GM10248 (cell line): ENCODE measurements at regions not wholly inside any gene's neighbourhood (a gene's known extent, or its start where the extent isn't known, plus 50 kb on each side); places are given as distances from the start of the nearest gene placed in this dataset.

Source experiments
- CTCF ChIA-PET: fragments of 300-600 bp; sonication (Branson Sonifier 250); formaldehyde crosslinking; extraction: SDS; loops from one replicate; lab custom pipeline; 2021; ENCODE audit warnings: antibody characterized with exemption; lab: Yijun Ruan, JAX
- POLR2A ChIA-PET: fragments of 350-650 bp; sonication (Branson Sonifier 250); formaldehyde crosslinking; extraction: SDS; loops from one replicate; lab custom pipeline; 2020; ENCODE audit warnings: antibody characterized with exemption; lab: Yijun Ruan, JAX
- DNase-seq: peaks from one replicate; pipeline ENCODE4 v3.0.0; 2012; ENCODE audit errors: extremely low spot score
- TF ChIP-seq, protein P1 (sequence below): IDR thresholded peaks from 2 replicates; pipeline ENCODE4 v1.5.1; 2012; ENCODE audit warnings: mild to moderate bottlenecking, low read depth; ENCODE audit errors: extremely low read depth, missing control alignments, control extremely low read depth

GRCh38 chr18:39764873-39765272, 2190.2 kb upstream of the PIK3C3 start:
- TF ChIP-seq, protein P1, sequence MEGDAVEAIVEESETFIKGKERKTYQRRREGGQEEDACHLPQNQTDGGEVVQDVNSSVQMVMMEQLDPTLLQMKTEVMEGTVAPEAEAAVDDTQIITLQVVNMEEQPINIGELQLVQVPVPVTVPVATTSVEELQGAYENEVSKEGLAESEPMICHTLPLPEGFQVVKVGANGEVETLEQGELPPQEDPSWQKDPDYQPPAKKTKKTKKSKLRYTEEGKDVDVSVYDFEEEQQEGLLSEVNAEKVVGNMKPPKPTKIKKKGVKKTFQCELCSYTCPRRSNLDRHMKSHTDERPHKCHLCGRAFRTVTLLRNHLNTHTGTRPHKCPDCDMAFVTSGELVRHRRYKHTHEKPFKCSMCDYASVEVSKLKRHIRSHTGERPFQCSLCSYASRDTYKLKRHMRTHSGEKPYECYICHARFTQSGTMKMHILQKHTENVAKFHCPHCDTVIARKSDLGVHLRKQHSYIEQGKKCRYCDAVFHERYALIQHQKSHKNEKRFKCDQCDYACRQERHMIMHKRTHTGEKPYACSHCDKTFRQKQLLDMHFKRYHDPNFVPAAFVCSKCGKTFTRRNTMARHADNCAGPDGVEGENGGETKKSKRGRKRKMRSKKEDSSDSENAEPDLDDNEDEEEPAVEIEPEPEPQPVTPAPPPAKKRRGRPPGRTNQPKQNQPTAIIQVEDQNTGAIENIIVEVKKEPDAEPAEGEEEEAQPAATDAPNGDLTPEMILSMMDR = no peak
- ChIA-PET CTCF (no interaction called here), POLR2A (no interaction called here)
- no peak for DNase-seq

DNA sequence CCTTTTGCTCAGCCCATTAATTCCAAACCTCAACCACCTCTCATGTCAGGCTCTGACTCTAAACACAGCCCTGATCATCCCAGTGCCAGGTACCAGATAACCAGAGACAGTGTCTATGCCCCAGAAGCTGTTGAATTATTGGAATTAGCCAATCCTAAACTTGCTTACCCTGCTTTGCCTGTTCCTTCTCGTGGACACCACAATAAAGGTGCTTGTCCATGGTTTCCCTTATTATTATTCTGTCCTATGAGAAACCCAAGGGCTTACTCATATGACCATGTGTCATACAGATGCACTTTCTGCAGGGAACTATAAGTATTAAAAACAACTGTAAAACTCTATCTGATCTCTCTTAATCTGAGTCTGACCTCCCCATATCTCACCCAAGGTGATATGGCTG, 2193.8 kb upstream of the PIK3C3 start:
- ChIA-PET POLR2A (no interaction called here), CTCF (no interaction called here)
- TF ChIP-seq, protein P1 = no peak
- DNase-seq = no peak

DNA sequence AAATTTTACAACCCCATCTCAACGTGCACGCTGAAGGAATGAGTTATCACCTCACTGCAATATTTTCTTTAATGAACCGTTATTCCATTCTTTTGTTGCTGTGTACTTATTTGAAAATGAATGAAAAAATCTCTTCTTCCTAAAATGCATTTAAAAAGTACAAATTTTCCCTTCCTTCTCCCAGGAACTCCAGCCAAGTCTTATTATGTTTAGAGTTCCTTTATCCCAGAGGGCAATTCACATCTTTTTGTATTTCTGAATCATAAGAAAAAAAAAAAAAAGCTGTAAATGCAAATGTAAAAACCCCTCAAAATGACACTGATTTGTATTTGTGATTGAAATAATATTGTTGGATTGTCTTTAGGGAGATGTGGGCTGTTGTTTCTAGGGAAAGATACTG, 2194.3 kb upstream of the CELF4 start:
- POLR2A ChIA-PET = no interaction called here

DNA sequence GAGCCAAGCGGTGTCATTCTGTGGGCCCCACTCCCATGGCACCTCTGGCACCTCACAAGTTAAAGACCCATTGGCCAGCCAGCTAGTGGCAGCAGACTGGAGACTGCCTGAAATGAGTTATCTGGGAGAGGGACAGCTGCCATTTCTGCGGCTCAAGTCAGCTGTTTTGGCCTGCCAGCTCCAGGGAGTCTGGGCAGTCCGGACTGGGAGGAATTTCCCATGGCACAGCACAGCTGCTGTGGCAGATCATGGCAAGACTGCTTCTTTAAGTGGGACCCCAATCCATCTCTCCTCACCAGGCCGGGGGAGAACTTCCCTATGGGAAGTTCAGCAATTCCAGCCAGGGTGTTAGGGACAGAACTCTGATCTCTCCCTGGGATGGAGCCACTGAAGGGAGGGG, 2187.6 kb upstream of the CELF4 start:
- TF ChIP-seq, protein P1 = no peak
- ChIA-PET POLR2A (no interaction called here), CTCF (no interaction called here)
- no peak for DNase-seq

More for the DNA sequence above, 2194.3 kb upstream of the CELF4 start:
- DNase-seq = no peak
- TF ChIP-seq, protein P1 = no peak
- CTCF ChIA-PET = no interaction called here

DNA sequence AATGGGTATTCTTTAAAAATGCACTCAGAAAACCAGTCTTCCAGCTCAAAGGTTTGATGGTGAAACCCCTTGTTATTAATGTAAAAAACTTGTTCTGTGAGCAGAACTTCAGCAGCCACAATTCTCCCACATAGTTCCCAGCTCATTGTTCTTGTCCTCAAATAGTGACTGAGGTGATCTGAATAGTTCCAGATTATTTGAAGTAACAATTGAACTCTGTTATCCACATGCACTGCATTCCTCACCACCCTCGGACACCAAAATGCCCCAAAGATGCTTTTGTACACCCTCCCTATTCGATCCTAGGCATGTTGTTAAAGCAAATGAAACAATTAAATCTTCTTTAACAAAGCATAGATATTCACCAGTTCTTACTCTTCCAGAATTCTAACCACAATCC, 2186.8 kb upstream of the CELF4 start:
- no peak for DNase-seq
- ChIA-PET CTCF (interaction anchor here (1.1 kb wide), 1 partner anchor 62 kb away, joined by 3 read pairs; no protein-coding TSS in a partner anchor), POLR2A (no interaction called here)
- TF ChIP-seq, protein P1 = no peak

GRCh38 chr18:39751921-39752320, 2186.3 kb upstream of the CELF4 start:
- TF ChIP-seq, protein P1 = no peak
- DNase-seq = no peak

More at GRCh38 chr18:39751921-39752320, 2186.3 kb upstream of the CELF4 start:
- ChIA-PET POLR2A (no interaction called here), CTCF (interaction anchor here (1.1 kb wide), 1 partner anchor 62 kb away, joined by 3 read pairs; no protein-coding TSS in a partner anchor)
